DMS153 (cell line): ENCODE measurements at regions not wholly inside any gene's neighbourhood (a gene's known extent, or its start where the extent isn't known, plus 50 kb on each side); places are given as distances from the start of the nearest gene placed in this dataset.

Experiments
- DNase-seq: peaks from one replicate; lab custom pipeline; 2025; lab: John Stamatoyannopoulos, UW

DNA sequence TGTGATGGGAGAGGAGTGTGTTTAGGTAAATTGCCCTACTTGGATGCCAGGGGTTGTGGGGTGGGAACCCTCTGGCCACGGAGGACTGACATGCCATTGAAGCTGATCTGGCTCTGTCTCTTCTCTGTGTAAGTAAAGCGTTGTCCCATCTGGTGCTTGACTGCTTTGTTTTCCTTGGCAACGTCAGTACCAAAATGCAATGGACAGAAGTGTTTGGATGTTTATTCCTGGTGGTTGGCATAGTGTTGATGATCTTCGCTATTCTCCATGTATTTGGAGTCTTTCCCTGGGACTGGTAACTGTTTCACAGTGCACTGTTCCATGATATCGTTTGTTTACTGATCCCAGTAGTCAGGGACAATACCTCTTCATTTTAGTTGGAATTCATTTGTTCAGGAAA lies 130.5 kb upstream of the MCTP2 start:
- DNase-seq: no peak

DNA sequence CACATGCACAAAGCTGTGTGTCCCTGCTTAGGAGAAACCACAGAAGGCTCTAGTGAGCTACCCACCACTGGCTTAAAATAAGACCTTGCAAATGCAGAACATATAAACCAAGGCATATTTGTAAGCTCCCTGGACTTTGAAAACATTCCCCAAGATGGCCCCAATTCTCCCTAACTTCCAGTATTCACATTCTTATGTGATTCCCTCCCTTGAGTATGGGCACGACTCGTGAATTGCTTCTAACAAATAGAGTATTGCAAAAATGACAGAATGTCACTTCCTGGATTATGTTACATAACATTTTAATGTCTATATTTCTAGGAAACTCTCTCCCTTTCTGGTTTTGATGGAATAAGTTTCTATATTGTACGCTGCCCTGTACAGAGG lies 131.8 kb upstream of the MCTP2 start:
- DNase-seq: no peak

DNA sequence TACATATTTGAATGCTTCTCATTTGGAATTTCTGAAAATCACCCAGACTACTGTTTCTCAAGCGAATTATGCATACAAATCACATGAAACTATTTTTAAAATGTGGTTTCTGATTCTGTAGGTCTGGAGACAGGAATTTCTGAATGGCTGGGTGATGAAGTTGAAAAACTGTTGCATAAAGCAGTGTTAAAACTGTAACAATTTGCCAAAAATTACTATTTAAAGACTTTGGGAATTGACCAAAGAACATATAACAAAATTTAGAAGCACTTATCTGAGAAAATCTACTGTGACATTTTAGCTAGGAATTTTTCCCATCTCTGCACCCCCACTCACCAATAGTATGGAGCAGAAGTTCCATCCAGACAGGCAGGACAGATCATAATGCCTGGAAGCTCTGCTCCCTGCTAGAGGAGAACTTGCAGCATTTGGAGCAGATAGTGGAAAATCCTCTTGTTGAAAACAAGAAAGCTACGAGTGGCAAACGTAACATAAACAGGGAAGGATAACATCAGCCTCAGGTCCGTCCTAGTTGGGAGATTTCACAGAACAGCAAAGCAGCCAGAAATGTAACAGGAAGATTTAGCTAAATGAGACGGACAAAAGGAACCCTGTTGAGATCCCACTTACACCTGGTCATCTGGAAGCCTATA lies 132.3 kb upstream of the MCTP2 start:
- no peak for DNase-seq

DNA sequence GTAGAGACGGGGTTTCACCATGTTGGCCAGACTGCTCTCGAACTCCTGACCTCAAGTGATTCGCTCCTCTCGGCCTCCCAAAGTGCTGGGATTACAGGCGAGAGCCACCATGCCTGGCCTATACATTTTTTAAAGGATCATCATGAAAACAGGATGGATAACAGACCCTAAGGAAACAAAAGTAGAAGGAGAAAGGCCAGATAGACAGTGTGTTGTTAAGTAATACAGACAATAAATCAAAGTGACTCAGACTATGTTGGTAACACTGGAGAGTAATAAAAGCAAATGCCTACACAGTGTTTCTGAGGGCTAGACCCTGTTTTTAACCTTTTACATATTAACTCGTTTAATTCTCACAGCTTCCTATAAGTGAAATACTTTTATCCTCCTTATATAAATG lies 133.8 kb upstream of the MCTP2 start:
- DNase-seq: no peak

DNA sequence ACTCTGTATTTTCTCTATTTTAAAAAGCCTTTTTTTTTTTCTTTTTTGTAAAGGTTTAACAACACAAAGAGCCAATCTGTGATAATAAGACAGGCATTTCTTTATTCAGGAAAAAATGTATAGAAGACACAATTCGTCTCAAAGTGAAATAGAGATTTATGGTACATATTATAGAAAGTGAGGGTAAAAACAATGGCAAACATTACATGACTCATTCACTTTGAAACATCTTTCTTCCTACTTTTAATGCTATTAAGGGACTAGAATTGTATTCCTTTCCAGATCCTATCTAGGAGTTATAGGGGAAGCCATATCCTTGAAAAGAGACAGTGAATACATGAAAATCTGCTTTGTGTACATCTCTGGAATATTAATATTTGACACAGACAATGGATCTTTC lies 137.1 kb upstream of the MCTP2 start:
- DNase-seq: no peak

DNA sequence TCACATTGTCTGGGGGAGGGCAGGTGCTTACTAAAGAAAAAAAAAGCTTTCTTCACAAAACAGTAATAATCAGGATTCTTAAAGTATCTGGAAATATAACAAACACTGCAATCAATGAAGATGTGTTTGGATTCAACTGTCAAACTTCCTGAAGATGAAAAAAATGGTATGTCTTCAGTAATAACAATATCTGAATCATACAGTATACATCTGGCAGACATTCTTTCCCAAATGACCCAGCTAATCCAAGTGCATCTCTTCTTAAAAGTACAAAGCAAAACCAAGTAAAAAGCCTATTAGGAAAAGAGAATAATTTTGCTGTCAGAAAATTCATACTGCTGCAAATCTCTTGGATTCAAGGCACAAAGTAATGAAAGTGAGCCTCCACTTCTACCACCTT lies 145.0 kb upstream of the MCTP2 start:
- DNase-seq: no peak

DNA sequence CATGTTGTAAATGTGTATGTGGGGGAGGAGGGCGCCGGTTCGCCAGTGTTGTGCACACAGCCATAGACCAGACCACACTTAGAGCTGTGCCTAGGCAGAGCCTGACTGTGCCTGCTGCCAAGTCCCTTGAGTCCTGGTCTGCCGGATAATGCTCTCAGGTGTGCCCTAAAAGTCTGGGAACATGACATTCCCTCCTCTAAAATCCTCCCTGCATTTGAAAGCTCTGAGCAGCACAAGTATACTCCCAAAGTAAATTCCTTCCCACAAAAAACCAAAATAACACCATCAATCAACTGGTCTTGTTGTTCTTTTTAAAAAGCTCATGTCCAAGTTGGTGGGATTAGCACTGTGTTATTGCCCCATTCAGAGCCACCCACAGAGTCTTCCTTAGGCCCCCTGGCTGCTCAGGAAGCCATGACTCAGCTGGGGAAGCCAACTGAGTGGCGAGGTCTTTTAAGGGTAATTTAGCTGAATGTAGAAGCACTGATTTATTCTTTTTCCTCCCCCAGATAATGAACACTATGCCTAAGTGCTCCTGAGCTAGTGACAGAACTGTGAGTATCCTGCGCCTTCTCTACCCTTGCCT lies 147.8 kb upstream of the MCTP2 start:
- DNase-seq: no peak

DNA sequence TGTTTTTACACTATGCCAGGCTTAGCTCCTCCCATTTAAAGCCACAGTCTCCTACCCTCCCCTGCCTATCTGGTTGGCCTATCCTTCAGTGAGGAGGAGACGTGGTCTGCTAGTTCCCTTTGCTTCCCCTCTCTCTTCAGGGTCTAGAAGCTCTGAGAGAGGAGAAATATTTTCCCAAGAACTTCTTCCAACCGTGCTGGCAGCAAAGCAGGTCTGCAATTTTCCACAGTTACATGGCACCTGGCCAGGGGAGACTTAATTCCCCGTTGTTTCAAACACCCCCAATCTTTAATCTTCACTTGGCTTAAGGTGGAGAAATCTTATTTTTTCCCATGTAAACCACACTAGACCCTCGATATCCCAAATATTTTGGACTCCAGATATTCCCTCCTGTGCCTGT lies 149.5 kb upstream of the MCTP2 start:
- no peak for DNase-seq

DNA sequence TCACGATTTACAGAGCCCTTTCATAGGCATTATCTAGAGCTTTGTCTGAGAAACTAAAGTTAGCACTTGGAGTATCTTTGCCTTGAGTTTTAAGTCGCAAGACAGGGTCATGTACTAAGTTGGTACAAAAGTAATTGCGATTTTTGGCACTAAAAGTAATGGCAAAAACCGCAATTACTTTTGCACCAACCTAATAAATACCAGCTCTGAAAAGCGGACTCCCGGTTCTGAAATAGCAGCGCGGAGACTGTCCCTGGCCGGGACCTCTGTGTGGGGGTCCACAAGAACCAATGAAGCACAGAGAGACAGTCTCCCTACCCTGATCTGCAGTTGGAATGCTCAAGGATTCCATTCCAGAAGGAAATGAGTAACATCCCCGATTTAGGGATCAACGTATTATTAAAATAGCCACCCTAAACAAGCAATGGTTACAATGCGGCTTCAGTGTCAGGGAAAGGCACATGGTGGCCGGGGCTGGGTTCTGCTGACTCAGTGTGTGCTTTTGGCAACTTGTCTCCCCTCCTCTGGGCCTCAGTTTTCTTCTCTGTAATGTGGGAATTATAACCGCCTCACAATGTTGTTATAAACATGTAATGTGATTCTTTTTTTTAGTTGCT lies 150.3 kb upstream of the MCTP2 start:
- DNase-seq: no peak

DNA sequence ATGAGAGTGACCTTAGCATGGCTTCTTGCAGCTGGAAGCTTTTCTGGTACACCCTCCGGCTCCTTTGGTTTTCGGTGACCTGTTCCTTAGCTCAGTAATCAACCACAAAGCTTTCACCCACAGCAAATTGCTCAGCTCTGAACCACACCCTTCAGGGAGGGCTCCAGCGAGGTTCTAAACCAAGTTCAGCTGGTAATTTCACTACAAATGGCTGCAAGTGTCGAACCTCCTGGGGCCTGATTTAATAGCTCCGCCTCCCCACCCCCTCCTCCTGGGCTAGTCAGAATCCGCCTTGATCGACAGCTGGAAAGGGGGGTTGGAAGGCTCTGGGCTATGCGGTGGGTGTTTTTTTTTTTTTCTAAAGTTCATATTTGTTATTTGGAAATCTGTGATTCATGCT lies 150.9 kb upstream of the MCTP2 start:
- no peak for DNase-seq

DNA sequence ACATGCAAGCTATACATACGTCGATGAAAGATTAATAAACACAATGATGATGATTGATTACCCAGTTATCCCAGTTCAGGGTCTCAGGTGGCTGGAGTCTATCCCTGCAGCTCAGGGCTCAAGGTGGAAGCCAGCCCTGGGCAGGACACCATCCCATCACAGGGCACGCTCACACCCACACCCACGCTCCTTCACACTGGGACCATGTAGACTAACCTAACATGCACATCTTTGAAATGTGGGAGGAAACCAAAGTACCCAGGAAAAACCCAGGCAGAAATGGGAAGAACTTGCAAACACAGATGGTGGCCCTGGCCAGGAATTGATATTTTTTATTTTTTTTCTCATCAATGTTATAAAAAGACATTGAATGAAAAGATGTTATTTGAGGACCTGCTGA lies 151.4 kb upstream of the MCTP2 start:
- DNase-seq: no peak

DNA sequence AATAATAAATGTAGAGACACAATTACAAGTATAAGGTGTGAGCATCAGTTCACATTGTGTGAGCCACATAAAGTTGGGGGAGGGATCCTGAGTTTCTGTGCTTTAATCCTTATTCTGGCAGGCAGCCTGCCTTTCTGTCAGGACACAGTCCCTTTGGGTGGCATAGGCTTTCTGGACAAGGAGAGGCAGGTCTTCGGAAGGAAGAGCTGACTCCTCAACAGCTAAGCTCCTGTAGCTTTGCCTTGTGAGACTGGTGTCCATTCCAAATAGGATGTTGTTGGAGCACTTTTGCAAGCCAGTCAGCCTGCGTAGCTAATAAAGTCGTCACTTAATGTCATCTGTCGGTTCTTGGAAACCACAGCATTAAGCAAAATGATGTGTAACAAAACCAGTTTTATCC lies 151.9 kb upstream of the MCTP2 start:
- DNase-seq: no peak

DNA sequence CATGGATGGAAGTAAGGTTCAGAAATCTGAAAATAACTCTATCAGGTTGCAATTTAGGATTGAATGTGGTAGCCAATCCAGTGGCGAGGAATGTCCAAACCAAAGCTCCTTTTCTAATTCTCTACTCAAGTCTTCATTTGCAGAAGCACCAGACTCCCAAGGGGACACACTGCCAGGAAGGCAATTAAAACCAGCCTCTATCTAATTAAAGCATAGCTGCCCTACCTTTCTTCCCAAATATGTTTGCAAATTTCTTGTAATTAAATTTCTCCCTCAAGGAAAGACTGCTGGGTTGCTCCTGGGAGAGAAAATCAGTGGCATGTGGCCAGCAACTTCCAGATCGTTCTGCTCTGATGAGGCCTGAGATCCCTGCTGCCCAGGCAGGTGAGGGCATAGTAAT lies 153.4 kb upstream of the MCTP2 start:
- no peak for DNase-seq

DNA sequence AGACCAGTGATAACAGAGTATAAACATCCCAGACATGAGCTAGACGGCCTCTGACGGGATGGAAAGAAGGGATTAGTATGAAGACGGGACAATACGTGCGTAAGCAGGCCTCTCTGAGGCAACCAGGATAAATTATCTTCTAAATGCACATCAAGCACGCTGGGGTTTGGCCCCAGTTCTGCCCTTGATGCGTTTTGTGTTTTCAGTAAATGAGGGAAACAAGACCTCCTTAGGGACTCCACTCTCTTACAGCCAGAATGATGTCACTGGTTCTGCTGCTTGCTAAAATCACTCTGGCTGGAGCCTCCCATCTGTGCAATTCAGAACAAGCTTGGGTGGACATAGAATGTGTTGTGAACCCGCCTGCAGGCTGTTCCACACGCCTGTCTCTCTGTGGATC lies 156.0 kb upstream of the MCTP2 start:
- DNase-seq: no peak

DNA sequence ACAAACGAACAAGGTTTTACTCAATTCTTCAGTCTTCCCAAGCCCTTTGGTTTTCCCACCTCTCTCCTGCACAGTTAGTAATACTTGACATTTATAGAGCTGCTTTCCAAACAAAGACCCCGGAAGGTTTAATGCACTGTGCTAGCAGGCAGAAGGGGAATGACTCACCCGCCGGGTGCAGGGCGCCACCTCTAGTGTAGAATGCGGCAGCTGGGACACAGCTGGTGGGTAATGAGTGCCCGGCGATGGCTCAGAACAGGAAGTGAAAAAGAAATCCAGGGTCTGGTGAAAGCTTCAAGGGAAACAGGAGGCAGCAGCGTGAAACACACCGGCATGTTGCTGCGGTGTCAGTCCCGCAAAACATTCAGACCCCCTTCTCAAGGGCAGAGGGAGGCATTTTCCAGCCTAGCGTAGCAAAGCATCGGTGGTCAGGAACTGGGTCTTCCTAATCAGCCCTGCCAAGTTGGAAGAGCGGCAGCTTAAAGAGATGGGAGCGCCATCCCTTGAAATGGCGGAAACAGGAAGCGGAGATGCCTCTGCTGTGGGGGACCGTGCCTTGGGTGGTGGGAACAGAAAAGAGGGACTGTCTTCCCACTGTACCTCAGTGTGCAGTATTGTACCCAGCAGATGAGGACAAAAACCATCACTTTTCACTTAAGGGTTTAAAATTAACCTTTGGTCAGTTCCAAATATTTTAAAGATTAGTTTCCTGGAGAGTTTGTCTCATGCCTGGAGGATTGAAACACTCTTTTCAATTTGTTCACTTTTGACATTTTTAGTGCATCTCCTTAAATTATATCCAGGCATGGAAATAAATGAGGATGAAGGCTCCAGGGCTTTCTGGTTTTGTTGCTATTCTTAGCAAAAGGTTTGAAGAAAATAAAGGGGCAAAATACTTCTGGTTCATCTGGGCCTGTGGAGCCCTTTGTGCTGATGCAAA lies 160.7 kb upstream of the MCTP2 start:
- DNase-seq: peak; percentile 70

DNA sequence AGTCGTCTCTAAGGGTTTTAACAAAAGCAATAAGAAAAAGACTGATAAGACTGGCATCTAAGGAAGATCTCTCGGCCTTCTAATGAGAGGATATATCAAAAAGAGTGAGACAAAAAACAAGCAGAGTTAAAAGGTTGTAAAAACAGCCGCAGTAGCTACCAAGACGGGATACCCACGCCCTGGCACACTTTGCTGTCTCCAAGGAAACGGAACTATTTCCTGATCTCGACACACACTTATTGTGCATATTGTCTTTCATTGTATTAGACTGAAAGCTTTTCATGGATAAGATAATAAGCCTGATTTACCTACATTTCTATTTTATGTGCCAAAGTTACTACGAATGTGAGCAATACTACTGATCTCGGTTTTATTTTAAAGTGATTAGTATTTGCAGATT lies 161.5 kb upstream of the MCTP2 start:
- DNase-seq: no peak

DNA sequence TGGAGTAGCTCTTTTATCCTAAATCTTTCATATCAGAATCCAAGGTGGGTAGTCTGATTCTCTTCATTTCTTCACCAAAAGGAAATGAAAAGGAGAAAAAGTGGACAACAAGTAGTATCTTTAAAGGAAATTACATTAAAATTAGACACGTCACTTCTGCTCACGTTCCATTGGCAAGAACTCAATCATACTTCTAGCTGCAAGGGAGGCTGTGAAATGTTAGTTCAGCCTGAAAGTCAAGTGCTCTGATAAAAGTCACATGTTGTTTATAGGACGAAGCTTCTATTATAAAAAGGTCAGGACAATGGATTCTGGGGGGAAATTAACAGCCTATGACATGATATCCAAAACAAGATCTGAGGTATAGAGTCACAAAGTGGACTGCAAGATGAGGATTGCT lies 164.6 kb upstream of the MCTP2 start:
- DNase-seq: no peak

DNA sequence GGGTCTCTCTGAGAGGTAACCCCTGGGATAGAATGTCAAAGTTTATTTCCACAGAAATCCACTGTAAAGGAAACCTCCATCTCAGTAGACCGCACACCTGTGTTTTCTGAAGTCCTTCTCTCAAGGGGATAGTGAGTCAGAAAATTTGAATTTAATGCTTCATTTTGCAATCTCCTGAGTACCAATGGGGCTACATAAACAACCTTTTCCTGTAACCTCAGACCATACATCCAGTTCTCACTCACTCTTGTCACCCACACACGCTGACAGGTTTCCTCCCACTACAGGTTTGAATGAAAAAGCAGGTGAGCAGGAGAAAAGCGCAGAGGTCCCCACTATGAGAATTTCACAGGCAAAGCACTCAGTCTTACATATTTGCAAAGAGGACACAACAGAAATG lies 165.3 kb upstream of the MCTP2 start:
- no peak for DNase-seq

DNA sequence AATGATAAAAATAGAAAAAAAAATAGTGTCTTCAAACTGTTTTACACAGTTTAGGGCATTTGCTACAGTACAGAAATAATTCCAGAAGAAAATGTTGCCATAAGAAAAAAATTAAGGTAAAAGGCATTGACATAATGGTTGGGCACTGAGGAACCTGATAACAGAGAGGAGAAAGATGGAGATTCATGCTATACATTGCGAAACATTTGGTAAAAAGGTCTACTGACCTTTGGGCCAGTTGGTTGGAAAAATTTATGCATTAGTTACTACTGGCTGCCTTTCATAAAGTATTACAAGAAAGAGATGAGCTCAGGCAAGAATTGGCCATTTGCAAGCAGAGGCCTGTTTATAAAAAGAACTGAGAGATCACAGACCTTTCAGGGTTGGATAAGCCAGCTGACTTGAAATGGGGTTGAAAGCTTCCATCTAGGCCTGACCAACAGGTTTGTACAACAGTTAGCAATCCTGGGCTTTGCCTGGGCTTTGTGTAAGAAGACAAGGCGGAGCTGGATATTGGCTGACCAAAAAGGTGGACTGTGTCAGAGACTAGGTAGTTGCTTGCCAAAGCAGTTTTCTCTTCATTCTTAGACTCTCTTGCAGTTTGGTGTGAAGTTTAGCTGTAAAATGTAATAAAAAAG lies 166.6 kb upstream of the MCTP2 start:
- no peak for DNase-seq

DNA sequence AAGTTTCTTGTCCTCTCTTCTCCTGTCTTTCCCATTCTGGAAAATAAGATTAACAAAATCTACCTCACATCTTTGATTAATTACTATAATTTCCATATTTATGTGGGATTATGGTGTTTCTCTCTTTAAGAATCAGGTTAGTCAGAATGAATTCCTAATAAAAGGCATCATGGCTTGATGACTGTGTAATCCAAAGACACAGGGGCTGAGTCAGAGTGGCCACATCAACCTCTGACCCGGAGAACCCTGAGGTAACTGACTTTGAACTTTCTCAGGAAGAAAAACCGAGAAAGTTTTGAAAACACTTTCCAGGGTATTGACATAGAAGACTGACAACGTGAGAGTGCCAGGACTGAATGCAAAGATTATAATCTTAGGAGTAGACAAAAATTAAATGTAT lies 170.3 kb upstream of the MCTP2 start:
- no peak for DNase-seq

DNA sequence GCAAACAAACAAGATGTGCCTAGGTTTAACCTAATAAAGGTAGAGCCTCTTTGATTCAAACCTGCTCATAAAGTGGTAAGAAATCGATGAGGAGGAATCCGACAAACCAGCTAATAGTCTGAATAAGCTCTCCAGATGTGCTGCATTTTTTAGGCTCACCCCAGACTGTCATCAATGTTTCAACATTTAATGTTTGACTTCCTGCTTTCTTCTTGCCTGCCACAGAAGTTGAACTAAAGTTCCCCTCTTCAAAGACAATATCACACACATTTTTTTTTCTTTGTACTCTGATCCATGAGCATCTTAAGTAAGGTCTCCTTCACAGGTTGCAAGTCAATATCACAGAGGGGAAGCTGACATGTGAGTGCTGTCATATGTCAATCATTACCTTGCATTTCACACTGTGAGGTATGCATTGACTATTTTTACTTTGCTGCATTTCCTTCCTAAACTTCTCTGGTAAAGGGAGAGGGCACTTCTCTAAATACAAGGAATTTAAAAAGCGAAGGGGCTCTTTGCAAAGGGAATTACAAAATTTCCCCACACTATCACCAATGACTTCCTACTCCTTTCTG lies 172.3 kb upstream of the MCTP2 start:
- DNase-seq: no peak

DNA sequence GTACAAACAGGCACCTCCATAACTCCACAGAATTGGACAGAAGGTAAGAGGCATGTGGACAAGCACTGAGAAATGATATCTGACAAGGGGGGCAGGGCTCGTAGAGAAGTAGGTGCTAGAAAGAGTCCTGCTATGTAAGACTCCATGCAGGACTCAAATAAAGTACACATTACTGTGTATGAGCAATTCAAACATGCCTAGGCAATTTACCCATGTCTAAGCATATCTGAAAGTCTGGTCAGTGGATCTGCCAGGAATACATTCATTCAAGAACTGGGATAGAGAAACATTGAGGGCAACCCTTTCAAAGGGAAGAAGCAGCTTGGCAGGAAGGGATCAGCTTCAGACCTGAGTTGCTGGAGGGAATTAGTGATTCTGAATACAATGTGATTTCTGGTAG lies 174.1 kb upstream of the MCTP2 start:
- DNase-seq: no peak
